ENCODE measurements at regions not wholly inside any gene's neighbourhood (a gene's known extent, or its start where the extent isn't known, plus 50 kb on each side); places are given as distances from the start of the nearest gene placed in this dataset.

DNA sequence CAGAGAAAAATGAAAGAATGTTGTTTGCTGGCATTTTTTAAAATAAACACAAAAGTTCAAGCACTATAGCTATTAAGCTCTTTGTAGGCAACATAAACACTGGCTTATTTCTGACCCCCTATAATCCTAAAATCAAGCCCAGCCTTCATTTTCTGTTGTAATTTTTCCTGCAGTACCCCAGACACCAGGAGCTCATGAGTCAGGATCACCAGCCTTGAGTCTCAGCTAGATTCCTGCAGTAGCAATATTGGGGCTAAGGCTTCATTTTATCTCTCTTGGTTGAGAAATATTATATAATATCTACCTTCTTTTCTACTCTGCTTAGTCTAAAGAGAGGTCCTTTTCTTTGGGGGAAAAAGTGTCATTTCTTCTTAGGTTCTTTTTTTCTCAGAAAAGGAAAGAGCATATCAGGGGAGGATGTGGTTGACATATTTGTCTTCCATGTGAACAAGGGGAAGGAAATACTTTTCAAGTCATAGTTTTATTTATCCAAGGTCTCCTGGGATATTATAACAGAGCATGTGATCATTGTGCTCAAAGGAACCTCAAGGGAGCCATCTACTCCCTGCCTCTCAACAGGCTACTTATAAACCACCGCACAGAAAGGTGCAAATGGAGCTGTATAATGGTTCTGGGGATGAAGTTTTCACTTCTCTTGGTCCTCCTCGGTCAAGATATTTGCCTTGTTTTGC, 678.3 kb upstream of the NR3C2 start:
- no peaks in the 10 kb centered on the region for H3K9me3 ChIP-seq (ENCODE audit: control insufficient read depth, insufficient read depth, low read length)
- no peaks in the 10 kb centered on the region for H3K79me2 ChIP-seq (ENCODE audit: control insufficient read depth, low read length)
- no peak for TF ChIP-seq EZH2phosphoT487 (IDR thresholded peaks at IDR 0.05; ENCODE audit: borderline replicate concordance, low read length)
- TF ChIP-seq, protein P1, sequence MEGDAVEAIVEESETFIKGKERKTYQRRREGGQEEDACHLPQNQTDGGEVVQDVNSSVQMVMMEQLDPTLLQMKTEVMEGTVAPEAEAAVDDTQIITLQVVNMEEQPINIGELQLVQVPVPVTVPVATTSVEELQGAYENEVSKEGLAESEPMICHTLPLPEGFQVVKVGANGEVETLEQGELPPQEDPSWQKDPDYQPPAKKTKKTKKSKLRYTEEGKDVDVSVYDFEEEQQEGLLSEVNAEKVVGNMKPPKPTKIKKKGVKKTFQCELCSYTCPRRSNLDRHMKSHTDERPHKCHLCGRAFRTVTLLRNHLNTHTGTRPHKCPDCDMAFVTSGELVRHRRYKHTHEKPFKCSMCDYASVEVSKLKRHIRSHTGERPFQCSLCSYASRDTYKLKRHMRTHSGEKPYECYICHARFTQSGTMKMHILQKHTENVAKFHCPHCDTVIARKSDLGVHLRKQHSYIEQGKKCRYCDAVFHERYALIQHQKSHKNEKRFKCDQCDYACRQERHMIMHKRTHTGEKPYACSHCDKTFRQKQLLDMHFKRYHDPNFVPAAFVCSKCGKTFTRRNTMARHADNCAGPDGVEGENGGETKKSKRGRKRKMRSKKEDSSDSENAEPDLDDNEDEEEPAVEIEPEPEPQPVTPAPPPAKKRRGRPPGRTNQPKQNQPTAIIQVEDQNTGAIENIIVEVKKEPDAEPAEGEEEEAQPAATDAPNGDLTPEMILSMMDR (IDR thresholded peaks at IDR 0.05; ENCODE audit: low read depth, low read length, poor library complexity, severe bottlenecking): no peak
- H3K4me1 ChIP-seq (ENCODE audit: control insufficient read depth, low read length): no peaks in the 10 kb centered on the region
- H3F3A ChIP-seq (ENCODE audit: control insufficient read depth, insufficient read depth): no peaks in the 10 kb centered on the region
- H4K20me1 ChIP-seq (ENCODE audit: control insufficient read depth, insufficient read depth, low read depth, low read length): no peaks in the 10 kb centered on the region
- H3K4me3 ChIP-seq (ENCODE audit: low read length): no peak overlapping the region
- no peak overlapping the region for H3K4me2 ChIP-seq (ENCODE audit: low read length)
- H3K9me2 ChIP-seq (replicated peaks; ENCODE audit: control insufficient read depth, low read length): no peaks in the 10 kb centered on the region
- H3K36me3 ChIP-seq (ENCODE audit: control insufficient read depth, low read length): no peaks in the 10 kb centered on the region
- no peak overlapping the region for H3K27ac ChIP-seq (ENCODE audit: low read depth, low read length)
- H3K27me3 ChIP-seq (ENCODE audit: control insufficient read depth, low read length): no peaks in the 10 kb centered on the region

- Histone ChIP-seq H3K9me3 (ENCODE audit: control insufficient read depth, insufficient read depth, low read length) (no peaks in the 10 kb centered on the region), H3K79me2 (ENCODE audit: control insufficient read depth, low read length) (no peaks in the 10 kb centered on the region), H3K4me1 (ENCODE audit: control insufficient read depth, low read length) (no peaks in the 10 kb centered on the region), H4K20me1 (ENCODE audit: control insufficient read depth, insufficient read depth, low read depth, low read length) (no peaks in the 10 kb centered on the region), H3K27me3 (ENCODE audit: control insufficient read depth, low read length) (no peaks in the 10 kb centered on the region), H3K36me3 (ENCODE audit: control insufficient read depth, low read length) (no peaks in the 10 kb centered on the region), H3K9me2 (replicated peaks; ENCODE audit: control insufficient read depth, low read length) (no peaks in the 10 kb centered on the region), H3K4me2 (ENCODE audit: low read length) (no peak overlapping the region), H3F3A (ENCODE audit: control insufficient read depth, insufficient read depth) (no peaks in the 10 kb centered on the region), H3K27ac (ENCODE audit: low read depth, low read length) (no peak overlapping the region), H3K4me3 (ENCODE audit: low read length) (no peak overlapping the region)
- TF ChIP-seq EZH2phosphoT487 (IDR thresholded peaks at IDR 0.05; ENCODE audit: borderline replicate concordance, low read length): no peak
- TF ChIP-seq, protein P1 (IDR thresholded peaks at IDR 0.05; ENCODE audit: low read depth, low read length, poor library complexity, severe bottlenecking): no peak
These were observed 674.6 kb upstream of the NR3C2 start for GRCh38 chr4:149116806-149117205.

DNA sequence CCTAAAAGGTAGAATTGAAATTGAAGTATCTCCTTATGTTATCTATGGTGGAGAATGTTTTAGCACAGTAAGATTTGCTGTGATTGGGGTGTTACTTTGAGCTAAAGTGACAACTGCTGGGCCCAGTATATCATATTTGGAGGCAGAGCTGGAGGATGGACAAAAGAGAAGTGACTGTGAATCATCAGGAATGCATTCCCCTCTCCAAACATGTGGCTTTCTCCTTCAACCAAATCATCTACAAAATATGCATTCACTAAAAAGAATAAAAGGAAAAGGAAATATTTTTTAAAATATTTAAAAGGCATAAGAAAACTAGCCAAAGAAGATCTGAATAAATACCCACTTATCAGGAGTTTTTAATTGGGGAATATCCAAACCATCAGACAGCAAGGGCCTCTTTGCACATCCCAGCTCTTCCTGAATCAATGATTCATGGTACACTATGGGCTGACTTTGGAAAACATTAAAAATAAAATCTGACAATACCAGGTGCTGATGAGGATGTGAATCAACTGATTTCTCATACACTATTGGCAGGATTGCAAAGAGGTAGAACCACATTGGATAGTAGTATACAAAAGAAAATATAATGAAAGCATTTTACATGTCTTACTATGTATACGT, 671.7 kb upstream of the NR3C2 start:
- no peak overlapping the region for H3K4me2 ChIP-seq (ENCODE audit: low read length)
- no peaks in the 10 kb centered on the region for H4K20me1 ChIP-seq (ENCODE audit: control insufficient read depth, insufficient read depth, low read depth, low read length)
- H3K79me2 ChIP-seq (ENCODE audit: control insufficient read depth, low read length): no peaks in the 10 kb centered on the region
- H3K9me2 ChIP-seq (replicated peaks; ENCODE audit: control insufficient read depth, low read length): no peaks in the 10 kb centered on the region
- no peaks in the 10 kb centered on the region for H3K4me1 ChIP-seq (ENCODE audit: control insufficient read depth, low read length)
- H3F3A ChIP-seq (ENCODE audit: control insufficient read depth, insufficient read depth): no peaks in the 10 kb centered on the region
- no peaks in the 10 kb centered on the region for H3K27me3 ChIP-seq (ENCODE audit: control insufficient read depth, low read length)
- H3K9me3 ChIP-seq (ENCODE audit: control insufficient read depth, insufficient read depth, low read length): no peaks in the 10 kb centered on the region
- no peak overlapping the region for H3K27ac ChIP-seq (ENCODE audit: low read depth, low read length)
- H3K36me3 ChIP-seq (ENCODE audit: control insufficient read depth, low read length): no peaks in the 10 kb centered on the region
- TF ChIP-seq EZH2phosphoT487 (IDR thresholded peaks at IDR 0.05; ENCODE audit: borderline replicate concordance, low read length): no peak
- TF ChIP-seq, protein P1 (IDR thresholded peaks at IDR 0.05; ENCODE audit: low read depth, low read length, poor library complexity, severe bottlenecking): no peak
- no peak overlapping the region for H3K4me3 ChIP-seq (ENCODE audit: low read length)
